Mucosa of descending colon (tissue), 3 donors: ENCODE measurements at regions not wholly inside any gene's neighbourhood (a gene's known extent, or its start where the extent isn't known, plus 50 kb on each side); places are given as distances from the start of the nearest gene placed in this dataset.
"Not testable (repeated sequence)": the region's sequence is repeated elsewhere in the genome, so short reads cannot be mapped to it uniquely, and the experiment has no call there.

Experiments
- ATAC-seq: fragments of 200-7000 bp; cut with Tn5 transposase; one replicate; pipeline ENCODE4 v1.9.1; 2020; ENCODE audit warnings: mild to moderate bottlenecking, moderate library complexity
- DNase-seq, 3 donors: peaks; one replicate each; pipeline ENCODE4 v3.0.0-alpha.2; 2020
- H3K36me3 ChIP-seq: fragments of 200-600 bp; one replicate; pipeline ENCODE4 v1.8.0; 2021; ENCODE audit warnings: low read depth, mild to moderate bottlenecking
- H3K4me1 ChIP-seq: fragments of 200-600 bp; one replicate; pipeline ENCODE4 v1.8.0; 2021; ENCODE audit warnings: low read depth, mild to moderate bottlenecking
- H3K4me3 ChIP-seq: fragments of 200-600 bp; one replicate; pipeline ENCODE4 v1.8.0; 2021; ENCODE audit warnings: mild to moderate bottlenecking
- H3K9me3 ChIP-seq: fragments of 200-600 bp; one replicate; pipeline ENCODE4 v1.8.0; 2021; ENCODE audit warnings: mild to moderate bottlenecking
- CTCF ChIP-seq: fragments of 200-600 bp; IDR thresholded peaks from one replicate; pipeline ENCODE4 v1.8.0; 2022; ENCODE audit warnings: antibody characterized with exemption, mild to moderate bottlenecking
- intact Hi-C, 2 donors: fragments of 100-400 bp; cut with DNase I in 1 of 2; cut with micrococcal nuclease in 1 of 2; formaldehyde crosslinking; loops; one replicate each; pipeline versions ENCODE4 v1.11.0 to v1.11.1; 2022; cut with DNase I, micrococcal nuclease
- donor health status: DM: no; HTN: no; CAD: no; lungs with moderate emphysema.
- donor health status: DM: no; HTN: no; CAD: no.
- donor health status: DM: no; HTN: yes; CAD: no.

DNA sequence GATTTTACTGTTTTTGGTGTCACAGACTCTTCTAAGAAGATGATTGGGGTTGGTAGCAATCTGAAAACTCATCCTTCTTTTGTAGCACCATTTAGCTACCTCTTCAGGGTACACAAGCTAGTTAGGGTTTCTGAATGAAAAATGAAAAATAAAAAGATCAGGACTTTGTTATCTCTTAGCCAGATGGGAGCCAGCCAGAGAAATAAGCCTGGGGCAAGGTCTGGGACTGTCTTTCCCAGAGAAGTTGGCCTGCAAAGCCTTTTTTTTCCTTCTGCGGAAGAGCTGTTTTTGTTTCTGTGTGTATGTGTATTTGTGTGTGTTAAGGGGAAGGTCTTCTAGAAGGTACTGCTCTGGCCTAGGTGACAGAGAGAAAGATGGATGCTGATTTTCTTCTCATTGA lies 150.7 kb upstream of the AGTR1 start:
- ATAC-seq, result no peak
- DNase-seq, result no peak
- intact Hi-C loops, result no loop called here
- no peak for TF ChIP-seq CTCF
- no peaks in the 10 kb centered on the region for H3K9me3 ChIP-seq
- H3K4me3 ChIP-seq, result no peak overlapping the region
- no peaks in the 10 kb centered on the region for H3K36me3 ChIP-seq
- H3K4me1 ChIP-seq, result no peaks in the 10 kb centered on the region

GRCh38 chr3:148551767-148552260 lies 145.9 kb upstream of the AGTR1 start:
- no peak for ATAC-seq
- intact Hi-C loops, result no loop called here
- no peaks in the 10 kb centered on the region for H3K9me3 ChIP-seq

DNA sequence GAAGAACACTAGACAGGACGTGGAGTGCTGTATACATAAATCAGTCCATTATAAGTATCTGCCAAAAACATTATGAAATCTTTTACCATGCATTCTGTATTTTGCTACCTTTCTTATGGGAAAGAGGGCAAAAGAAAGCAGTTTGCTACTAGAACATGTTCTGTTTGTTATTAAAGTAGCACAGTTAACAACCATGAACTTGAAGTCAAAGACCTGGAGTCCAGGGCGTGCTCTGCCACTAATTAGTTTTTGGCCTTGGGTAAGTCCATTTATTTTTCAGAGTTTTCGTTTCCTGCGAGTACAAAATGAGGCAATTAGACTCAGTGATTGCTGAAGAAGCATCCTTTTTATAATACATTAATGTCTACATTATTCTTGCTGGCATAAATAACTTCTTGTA lies 143.3 kb upstream of the AGTR1 start:
- no peak for TF ChIP-seq CTCF
- peaks cover 3% of the 10 kb centered on the region for H3K9me3 ChIP-seq
- H3K4me1 ChIP-seq, result no peaks in the 10 kb centered on the region
- intact Hi-C loops, result no loop called here
- no peaks in the 10 kb centered on the region for H3K36me3 ChIP-seq
- ATAC-seq (no peak), DNase-seq (no peak)
- H3K4me3 ChIP-seq, result no peak overlapping the region

More at GRCh38 chr3:148551767-148552260, 145.9 kb upstream of the AGTR1 start:
- no peak for TF ChIP-seq CTCF
- no peak for DNase-seq
- Histone ChIP-seq H3K4me1 (no peaks in the 10 kb centered on the region), H3K36me3 (no peaks in the 10 kb centered on the region), H3K4me3 (no peak overlapping the region)

- no peak overlapping the region for H3K4me3 ChIP-seq
- peaks cover 5% of the 10 kb centered on the region for H3K9me3 ChIP-seq
- no peak for TF ChIP-seq CTCF
- DNase-seq, result no peak
- no peaks in the 10 kb centered on the region for H3K36me3 ChIP-seq
- no peaks in the 10 kb centered on the region for H3K4me1 ChIP-seq
- no peak for ATAC-seq
- intact Hi-C loops, result no loop called here
Observed at GRCh38 chr3:148556664-148557063, 141.0 kb upstream of the AGTR1 start.

DNA sequence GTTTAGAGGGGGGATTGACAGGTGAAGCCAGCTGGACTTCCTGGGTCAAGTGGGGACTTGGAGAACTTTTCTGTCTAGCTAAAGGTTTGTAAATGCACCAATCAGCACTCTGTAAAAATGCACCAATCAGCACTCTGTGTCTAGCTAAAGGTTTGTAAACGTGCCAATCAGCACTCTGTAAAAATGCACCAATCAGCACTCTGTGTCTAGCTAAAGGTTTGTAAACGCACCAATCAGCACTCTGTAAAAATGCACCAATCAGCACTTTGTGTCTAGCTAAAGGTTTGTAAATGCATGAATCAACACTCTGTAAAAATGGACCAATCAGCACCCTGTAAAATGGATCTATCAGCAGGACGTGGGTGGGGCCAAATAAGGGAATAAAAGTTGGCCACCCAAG lies 120.1 kb upstream of the AGTR1 start:
- intact Hi-C loops, H3K4me1 ChIP-seq, DNase-seq, H3K4me3 ChIP-seq, ATAC-seq, H3K36me3 ChIP-seq, H3K9me3 ChIP-seq: not testable (repeated sequence)

DNA sequence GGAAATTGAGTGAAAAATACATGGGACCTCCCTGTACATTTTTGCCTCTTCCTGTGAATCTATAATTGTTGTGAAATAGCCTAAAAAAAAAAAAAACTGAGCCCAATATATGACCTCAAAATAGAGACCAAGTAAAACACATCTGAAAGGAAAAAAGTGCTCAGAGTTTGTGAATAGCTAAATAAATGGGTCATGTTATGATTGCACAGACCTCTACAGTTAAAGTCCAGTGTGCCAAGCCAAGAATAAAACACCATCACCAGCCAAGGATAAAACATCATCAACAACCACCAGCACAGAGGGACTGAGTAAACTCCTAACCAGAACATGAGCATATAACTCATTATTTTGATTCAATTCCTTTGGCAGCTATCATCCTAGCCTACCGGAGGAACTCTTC lies 115.6 kb upstream of the AGTR1 start:
- no peak for DNase-seq
- H3K36me3 ChIP-seq, result no peaks in the 10 kb centered on the region
- no peaks in the 10 kb centered on the region for H3K9me3 ChIP-seq
- ATAC-seq, result no peak
- H3K4me3 ChIP-seq, result no peak overlapping the region
- TF ChIP-seq CTCF, result no peak
- intact Hi-C loops, result no loop called here
- no peaks in the 10 kb centered on the region for H3K4me1 ChIP-seq
